ENCODE measurements at regions not wholly inside any gene's neighbourhood (a gene's known extent, or its start where the extent isn't known, plus 50 kb on each side); places are given as distances from the start of the nearest gene placed in this dataset.

GRCh38 chr5:66306844-66307315, 162.8 kb downstream of the SREK1 start:
- no peak overlapping the region for H3K9ac ChIP-seq (ENCODE audit: low read length)
- no peaks in the 10 kb centered on the region for H3K27me3 ChIP-seq (ENCODE audit: control insufficient read depth in 1 of 2, insufficient read depth in 2 of 2, low read length in 2 of 2)
- no peaks in the 10 kb centered on the region for H3K4me1 ChIP-seq (ENCODE audit: insufficient read depth, low read length)
- H3K4me3 ChIP-seq (ENCODE audit: low read depth in 1 of 2, low read length in 2 of 2), result no peak overlapping the region
- H3K9me3 ChIP-seq (ENCODE audit: low read length), result no peaks in the 10 kb centered on the region
- no peaks in the 10 kb centered on the region for H3K36me3 ChIP-seq (ENCODE audit: insufficient read depth, low read length)
- H3K27ac ChIP-seq (ENCODE audit: low read depth, low read length), result no peak overlapping the region

GRCh38 chr5:66307647-66308241, 163.6 kb downstream of the SREK1 start:
- Histone ChIP-seq H3K27me3 (ENCODE audit: control insufficient read depth in 1 of 2, insufficient read depth in 2 of 2, low read length in 2 of 2) (no peaks in the 10 kb centered on the region), H3K27ac (ENCODE audit: low read depth, low read length) (no peak overlapping the region), H3K4me3 (ENCODE audit: low read depth in 1 of 2, low read length in 2 of 2) (no peak overlapping the region), H3K9ac (ENCODE audit: low read length) (no peak overlapping the region), H3K4me1 (ENCODE audit: insufficient read depth, low read length) (no peaks in the 10 kb centered on the region), H3K36me3 (ENCODE audit: insufficient read depth, low read length) (no peaks in the 10 kb centered on the region), H3K9me3 (ENCODE audit: low read length) (no peaks in the 10 kb centered on the region)

GRCh38 chr5:66312266-66312665, 168.2 kb downstream of the SREK1 start:
- Histone ChIP-seq H3K9me3 (ENCODE audit: low read length) (no peaks in the 10 kb centered on the region), H3K4me1 (ENCODE audit: insufficient read depth, low read length) (no peaks in the 10 kb centered on the region), H3K4me3 (ENCODE audit: low read depth in 1 of 2, low read length in 2 of 2) (no peak overlapping the region), H3K9ac (ENCODE audit: low read length) (no peak overlapping the region), H3K27me3 (ENCODE audit: control insufficient read depth in 1 of 2, insufficient read depth in 2 of 2, low read length in 2 of 2) (no peaks in the 10 kb centered on the region), H3K36me3 (ENCODE audit: insufficient read depth, low read length) (no peaks in the 10 kb centered on the region), H3K27ac (ENCODE audit: low read depth, low read length) (no peak overlapping the region)

- H3K27me3 ChIP-seq (ENCODE audit: control insufficient read depth in 1 of 2, insufficient read depth in 2 of 2, low read length in 2 of 2), result no peaks in the 10 kb centered on the region
- H3K36me3 ChIP-seq (ENCODE audit: insufficient read depth, low read length), result no peaks in the 10 kb centered on the region
- no peaks in the 10 kb centered on the region for H3K9me3 ChIP-seq (ENCODE audit: low read length)
- H3K9ac ChIP-seq (ENCODE audit: low read length), result no peak overlapping the region
- H3K4me3 ChIP-seq (ENCODE audit: low read depth in 1 of 2, low read length in 2 of 2), result no peak overlapping the region
- H3K4me1 ChIP-seq (ENCODE audit: insufficient read depth, low read length), result no peaks in the 10 kb centered on the region
- no peak overlapping the region for H3K27ac ChIP-seq (ENCODE audit: low read depth, low read length)
These were observed 171.7 kb downstream of the SREK1 start for GRCh38 chr5:66315784-66316183.

- no peaks in the 10 kb centered on the region for H3K27me3 ChIP-seq (ENCODE audit: control insufficient read depth in 1 of 2, insufficient read depth in 2 of 2, low read length in 2 of 2)
- H3K4me1 ChIP-seq (ENCODE audit: insufficient read depth, low read length), result no peaks in the 10 kb centered on the region
- H3K4me3 ChIP-seq (ENCODE audit: low read depth in 1 of 2, low read length in 2 of 2), result no peak overlapping the region
- H3K9ac ChIP-seq (ENCODE audit: low read length), result no peak overlapping the region
- no peaks in the 10 kb centered on the region for H3K9me3 ChIP-seq (ENCODE audit: low read length)
- no peaks in the 10 kb centered on the region for H3K36me3 ChIP-seq (ENCODE audit: insufficient read depth, low read length)
- no peak overlapping the region for H3K27ac ChIP-seq (ENCODE audit: low read depth, low read length)
These were observed 178.9 kb downstream of the SREK1 start for GRCh38 chr5:66322786-66323528.

- Histone ChIP-seq H3K4me1 (ENCODE audit: insufficient read depth, low read length) (no peaks in the 10 kb centered on the region), H3K9me3 (ENCODE audit: low read length) (no peaks in the 10 kb centered on the region), H3K36me3 (ENCODE audit: insufficient read depth, low read length) (no peaks in the 10 kb centered on the region), H3K4me3 (ENCODE audit: low read depth in 1 of 2, low read length in 2 of 2) (no peak overlapping the region), H3K27ac (ENCODE audit: low read depth, low read length) (no peak overlapping the region), H3K27me3 (ENCODE audit: control insufficient read depth in 1 of 2, insufficient read depth in 2 of 2, low read length in 2 of 2) (no peaks in the 10 kb centered on the region), H3K9ac (ENCODE audit: low read length) (no peak overlapping the region)
These were observed 179.4 kb downstream of the SREK1 start for GRCh38 chr5:66323529-66323895.

GRCh38 chr5:66324357-66324756, 180.3 kb downstream of the SREK1 start:
- Histone ChIP-seq H3K36me3 (ENCODE audit: insufficient read depth, low read length) (no peaks in the 10 kb centered on the region), H3K4me3 (ENCODE audit: low read depth in 1 of 2, low read length in 2 of 2) (no peak overlapping the region), H3K27ac (ENCODE audit: low read depth, low read length) (no peak overlapping the region), H3K9me3 (ENCODE audit: low read length) (no peaks in the 10 kb centered on the region), H3K9ac (ENCODE audit: low read length) (no peak overlapping the region), H3K27me3 (ENCODE audit: control insufficient read depth in 1 of 2, insufficient read depth in 2 of 2, low read length in 2 of 2) (no peaks in the 10 kb centered on the region), H3K4me1 (ENCODE audit: insufficient read depth, low read length) (no peaks in the 10 kb centered on the region)

GRCh38 chr5:66326276-66326675, 182.2 kb downstream of the SREK1 start:
- Histone ChIP-seq H3K9me3 (ENCODE audit: low read length) (no peaks in the 10 kb centered on the region), H3K27me3 (ENCODE audit: control insufficient read depth in 1 of 2, insufficient read depth in 2 of 2, low read length in 2 of 2) (no peaks in the 10 kb centered on the region), H3K4me1 (ENCODE audit: insufficient read depth, low read length) (no peaks in the 10 kb centered on the region), H3K9ac (ENCODE audit: low read length) (no peak overlapping the region), H3K27ac (ENCODE audit: low read depth, low read length) (no peak overlapping the region), H3K4me3 (ENCODE audit: low read depth in 1 of 2, low read length in 2 of 2) (no peak overlapping the region), H3K36me3 (ENCODE audit: insufficient read depth, low read length) (no peaks in the 10 kb centered on the region)

GRCh38 chr5:66327008-66327407, 182.9 kb downstream of the SREK1 start:
- Histone ChIP-seq H3K9ac (ENCODE audit: low read length) (no peak overlapping the region), H3K27me3 (ENCODE audit: control insufficient read depth in 1 of 2, insufficient read depth in 2 of 2, low read length in 2 of 2) (no peaks in the 10 kb centered on the region), H3K4me3 (ENCODE audit: low read depth in 1 of 2, low read length in 2 of 2) (no peak overlapping the region), H3K9me3 (ENCODE audit: low read length) (no peaks in the 10 kb centered on the region), H3K36me3 (ENCODE audit: insufficient read depth, low read length) (no peaks in the 10 kb centered on the region), H3K27ac (ENCODE audit: low read depth, low read length) (no peak overlapping the region), H3K4me1 (ENCODE audit: insufficient read depth, low read length) (no peaks in the 10 kb centered on the region)

- no peak overlapping the region for H3K4me3 ChIP-seq (ENCODE audit: low read depth in 1 of 2, low read length in 2 of 2)
- H3K27me3 ChIP-seq (ENCODE audit: control insufficient read depth in 1 of 2, insufficient read depth in 2 of 2, low read length in 2 of 2), result no peaks in the 10 kb centered on the region
- no peaks in the 10 kb centered on the region for H3K9me3 ChIP-seq (ENCODE audit: low read length)
- no peak overlapping the region for H3K27ac ChIP-seq (ENCODE audit: low read depth, low read length)
- no peaks in the 10 kb centered on the region for H3K4me1 ChIP-seq (ENCODE audit: insufficient read depth, low read length)
- no peak overlapping the region for H3K9ac ChIP-seq (ENCODE audit: low read length)
- H3K36me3 ChIP-seq (ENCODE audit: insufficient read depth, low read length), result no peaks in the 10 kb centered on the region
These were observed 185.0 kb downstream of the SREK1 start for GRCh38 chr5:66329078-66329477.

- no peak overlapping the region for H3K27ac ChIP-seq (ENCODE audit: low read depth, low read length)
These were observed 189.1 kb downstream of the SREK1 start for GRCh38 chr5:66333192-66333591.

More at GRCh38 chr5:66333192-66333591, 189.1 kb downstream of the SREK1 start:
- Histone ChIP-seq H3K4me1 (ENCODE audit: insufficient read depth, low read length) (no peaks in the 10 kb centered on the region), H3K9me3 (ENCODE audit: low read length) (no peaks in the 10 kb centered on the region), H3K4me3 (ENCODE audit: low read depth in 1 of 2, low read length in 2 of 2) (no peak overlapping the region), H3K9ac (ENCODE audit: low read length) (no peak overlapping the region), H3K36me3 (ENCODE audit: insufficient read depth, low read length) (no peaks in the 10 kb centered on the region), H3K27me3 (ENCODE audit: control insufficient read depth in 1 of 2, insufficient read depth in 2 of 2, low read length in 2 of 2) (no peaks in the 10 kb centered on the region)

All from muscle layer of colon (tissue), 2 donors.